ENCODE measurements at regions not wholly inside any gene's neighbourhood (a gene's known extent, or its start where the extent isn't known, plus 50 kb on each side); places are given as distances from the start of the nearest gene placed in this dataset.

DNA sequence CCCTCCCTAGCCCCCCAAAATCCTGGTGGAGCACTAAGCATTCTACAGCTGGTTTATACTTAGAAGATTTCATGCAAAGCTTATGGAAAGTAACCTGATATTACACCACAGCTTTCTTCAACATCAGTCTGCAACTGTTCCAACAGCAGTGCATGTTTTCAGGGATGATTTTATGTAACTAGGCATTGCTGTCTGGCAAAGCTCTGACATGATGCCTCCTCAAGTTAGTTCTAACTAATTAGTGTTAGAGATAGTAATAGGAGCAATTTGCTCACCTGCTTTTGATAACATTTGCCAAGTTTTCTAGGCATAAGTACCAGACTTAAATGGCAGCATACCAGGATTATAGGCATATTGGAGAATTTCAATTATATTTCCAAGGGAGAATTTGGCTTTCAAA is 330.3 kb upstream of the SGO1 start:
- no peaks in the 10 kb centered on the region for H3K27me3 Mint-ChIP-seq (ENCODE audit: low read depth)
- H3K4me3 Mint-ChIP-seq = no peak overlapping the region
- H3K27ac Mint-ChIP-seq (ENCODE audit: unreplicated experiment) = no peak overlapping the region
- TF ChIP-seq, protein P1, sequence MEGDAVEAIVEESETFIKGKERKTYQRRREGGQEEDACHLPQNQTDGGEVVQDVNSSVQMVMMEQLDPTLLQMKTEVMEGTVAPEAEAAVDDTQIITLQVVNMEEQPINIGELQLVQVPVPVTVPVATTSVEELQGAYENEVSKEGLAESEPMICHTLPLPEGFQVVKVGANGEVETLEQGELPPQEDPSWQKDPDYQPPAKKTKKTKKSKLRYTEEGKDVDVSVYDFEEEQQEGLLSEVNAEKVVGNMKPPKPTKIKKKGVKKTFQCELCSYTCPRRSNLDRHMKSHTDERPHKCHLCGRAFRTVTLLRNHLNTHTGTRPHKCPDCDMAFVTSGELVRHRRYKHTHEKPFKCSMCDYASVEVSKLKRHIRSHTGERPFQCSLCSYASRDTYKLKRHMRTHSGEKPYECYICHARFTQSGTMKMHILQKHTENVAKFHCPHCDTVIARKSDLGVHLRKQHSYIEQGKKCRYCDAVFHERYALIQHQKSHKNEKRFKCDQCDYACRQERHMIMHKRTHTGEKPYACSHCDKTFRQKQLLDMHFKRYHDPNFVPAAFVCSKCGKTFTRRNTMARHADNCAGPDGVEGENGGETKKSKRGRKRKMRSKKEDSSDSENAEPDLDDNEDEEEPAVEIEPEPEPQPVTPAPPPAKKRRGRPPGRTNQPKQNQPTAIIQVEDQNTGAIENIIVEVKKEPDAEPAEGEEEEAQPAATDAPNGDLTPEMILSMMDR (conservative IDR thresholded peaks at IDR 0.05) = no peak
- no peaks in the 10 kb centered on the region for H3K4me1 Mint-ChIP-seq
- H3K36me3 Mint-ChIP-seq (ENCODE audit: low read depth) = no peaks in the 10 kb centered on the region
- H3K9me3 Mint-ChIP-seq = no peaks in the 10 kb centered on the region
- no peak for DNase-seq (ENCODE audit: low read depth, low spot score)

DNA sequence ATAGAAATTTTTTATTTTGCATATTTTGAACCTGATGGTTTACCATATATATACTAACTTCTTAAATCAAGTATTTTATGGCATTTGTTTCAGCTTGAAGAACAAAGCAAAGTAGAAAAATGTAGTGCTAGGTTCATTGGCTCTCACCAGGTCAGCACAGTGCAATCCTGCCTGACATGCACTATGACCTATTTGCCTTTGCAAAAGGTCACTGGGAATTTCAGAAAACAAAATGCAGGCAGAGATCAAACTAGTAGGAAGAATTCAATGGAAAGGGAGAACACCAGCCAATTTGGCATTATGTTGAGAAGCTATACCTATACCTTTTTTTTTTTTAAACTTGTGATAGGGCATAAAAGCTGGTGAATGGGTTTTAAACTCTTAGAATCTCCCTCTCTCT is 329.8 kb upstream of the SGO1 start:
- no peak overlapping the region for H3K4me3 Mint-ChIP-seq
- no peaks in the 10 kb centered on the region for H3K36me3 Mint-ChIP-seq (ENCODE audit: low read depth)
- H3K9me3 Mint-ChIP-seq = no peaks in the 10 kb centered on the region
- H3K27me3 Mint-ChIP-seq (ENCODE audit: low read depth) = no peaks in the 10 kb centered on the region
- DNase-seq (ENCODE audit: low read depth, low spot score) = no peak
- TF ChIP-seq, protein P1 (conservative IDR thresholded peaks at IDR 0.05) = no peak
- H3K4me1 Mint-ChIP-seq = no peaks in the 10 kb centered on the region
- no peak overlapping the region for H3K27ac Mint-ChIP-seq (ENCODE audit: unreplicated experiment)

GRCh38 chr3:20511863-20512505 is 326.0 kb upstream of the SGO1 start:
- no peak for DNase-seq (ENCODE audit: low read depth, low spot score)
- Mint-ChIP-seq H3K27ac (ENCODE audit: unreplicated experiment) (no peak overlapping the region), H3K9me3 (no peaks in the 10 kb centered on the region), H3K4me3 (no peak overlapping the region), H3K27me3 (ENCODE audit: low read depth) (no peaks in the 10 kb centered on the region), H3K36me3 (ENCODE audit: low read depth) (no peaks in the 10 kb centered on the region), H3K4me1 (no peaks in the 10 kb centered on the region)
- TF ChIP-seq, protein P1 (conservative IDR thresholded peaks at IDR 0.05) = peak; percentile 77

GRCh38 chr3:20510396-20510795 is 324.4 kb upstream of the SGO1 start:
- H3K4me3 Mint-ChIP-seq = no peak overlapping the region
- no peak for DNase-seq (ENCODE audit: low read depth, low spot score)
- TF ChIP-seq, protein P1 (conservative IDR thresholded peaks at IDR 0.05) = no peak
- H3K9me3 Mint-ChIP-seq = peaks cover 5% of the 10 kb centered on the region
- no peaks in the 10 kb centered on the region for H3K27me3 Mint-ChIP-seq (ENCODE audit: low read depth)
- H3K27ac Mint-ChIP-seq (ENCODE audit: unreplicated experiment) = no peak overlapping the region
- H3K4me1 Mint-ChIP-seq = no peaks in the 10 kb centered on the region
- no peaks in the 10 kb centered on the region for H3K36me3 Mint-ChIP-seq (ENCODE audit: low read depth)

DNA sequence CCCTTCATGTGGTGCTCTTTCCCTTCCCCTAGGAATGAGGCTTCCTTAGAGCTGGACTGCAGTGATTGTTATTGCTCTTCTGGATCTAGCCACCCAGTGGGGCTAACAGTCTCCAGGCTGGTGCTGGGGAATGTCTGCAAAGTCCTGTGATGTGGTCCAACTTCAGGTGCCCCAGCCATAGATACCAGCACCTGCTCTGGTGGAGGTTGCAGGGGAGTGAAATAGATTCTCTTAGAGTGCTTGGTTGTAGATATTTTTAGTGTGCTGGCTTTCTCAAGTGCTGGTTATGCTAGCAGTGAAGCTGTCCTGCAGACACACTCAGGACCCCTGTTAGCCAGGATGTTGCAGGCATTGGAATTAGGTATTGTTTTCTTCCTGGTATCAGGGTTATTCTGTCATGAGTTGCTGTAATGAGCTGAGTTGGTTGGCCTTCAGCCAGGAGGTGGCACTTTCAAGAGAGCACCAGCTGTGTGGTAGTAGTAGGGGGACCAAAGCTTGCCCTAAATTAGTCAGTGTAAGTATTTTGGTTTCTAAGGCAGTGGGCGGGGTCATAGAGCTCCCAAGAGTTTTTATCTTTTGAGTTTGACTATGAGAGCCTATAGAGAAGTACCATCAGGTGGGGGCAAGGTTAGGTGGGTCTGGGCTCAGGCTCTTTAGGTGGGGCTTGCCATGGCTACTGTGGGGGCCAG is 317.5 kb upstream of the SGO1 start:
- H3K27ac Mint-ChIP-seq (ENCODE audit: unreplicated experiment) = no peak overlapping the region
- TF ChIP-seq, protein P1 (conservative IDR thresholded peaks at IDR 0.05) = no peak
- DNase-seq (ENCODE audit: low read depth, low spot score) = no peak
- peaks cover 6% of the 10 kb centered on the region for H3K9me3 Mint-ChIP-seq
- no peak overlapping the region for H3K4me3 Mint-ChIP-seq
- H3K36me3 Mint-ChIP-seq (ENCODE audit: low read depth) = no peaks in the 10 kb centered on the region
- H3K4me1 Mint-ChIP-seq = no peaks in the 10 kb centered on the region
- H3K27me3 Mint-ChIP-seq (ENCODE audit: low read depth) = peaks cover 13% of the 10 kb centered on the region

All from neural crest cell (in vitro differentiated cells).